Daoy (cell line): ENCODE measurements at regions not wholly inside any gene's neighbourhood (a gene's known extent, or its start where the extent isn't known, plus 50 kb on each side); places are given as distances from the start of the nearest gene placed in this dataset.
"Not testable (repeated sequence)": the region's sequence is repeated elsewhere in the genome, so short reads cannot be mapped to it uniquely, and the experiment has no call there.

Experiments used
- DNase-seq: peaks from one replicate; pipeline ENCODE4 v3.0.0-alpha.2; 2015; ENCODE audit warnings: low read depth

GRCh38 chr2:140178234-140178633 lies 1398.0 kb upstream of the NXPH2 start:
- DNase-seq: no peak

DNA sequence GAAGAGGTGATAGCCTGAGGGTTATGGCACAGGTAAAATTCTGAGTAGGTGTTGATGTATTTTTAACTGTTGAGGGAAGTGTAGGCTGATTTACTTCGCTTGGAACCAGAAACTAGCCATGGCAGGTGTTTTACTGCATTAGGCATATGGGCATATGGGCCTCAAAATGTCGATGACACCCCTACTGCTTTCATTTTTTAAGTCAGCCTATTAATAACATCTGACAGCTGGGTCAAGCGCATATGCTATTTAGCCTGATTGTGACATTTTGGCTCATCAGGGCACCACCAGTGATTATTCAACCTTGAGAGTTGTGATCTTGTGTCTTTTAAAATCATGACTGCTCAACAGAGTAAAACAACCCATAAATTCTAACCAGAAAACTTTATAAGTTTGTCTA lies 1396.9 kb upstream of the NXPH2 start:
- no peak for DNase-seq

GRCh38 chr2:140173790-140174189 lies 1393.6 kb upstream of the NXPH2 start:
- no peak for DNase-seq

DNA sequence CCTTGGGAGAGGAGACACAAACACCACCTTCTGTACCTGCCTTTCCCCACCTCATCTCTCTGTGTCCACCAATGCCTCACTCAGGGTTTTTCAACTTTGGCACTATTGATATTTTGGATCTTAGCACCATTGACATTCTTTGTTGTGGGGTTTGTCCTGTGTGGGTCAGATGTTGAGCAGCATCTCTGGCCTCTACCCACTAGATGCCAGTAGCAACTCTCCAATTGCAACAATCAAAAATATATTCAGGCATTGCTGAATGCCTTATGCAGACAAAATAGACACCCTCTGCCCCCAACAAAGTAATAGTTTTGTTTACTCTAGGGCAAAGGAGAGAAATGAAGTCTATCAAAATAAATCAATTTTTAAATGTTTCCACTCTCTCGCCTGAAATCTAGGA lies 1384.3 kb upstream of the NXPH2 start:
- no peak for DNase-seq

- no peak for DNase-seq
These were observed 1378.1 kb upstream of the NXPH2 start for GRCh38 chr2:140158259-140158658.

DNA sequence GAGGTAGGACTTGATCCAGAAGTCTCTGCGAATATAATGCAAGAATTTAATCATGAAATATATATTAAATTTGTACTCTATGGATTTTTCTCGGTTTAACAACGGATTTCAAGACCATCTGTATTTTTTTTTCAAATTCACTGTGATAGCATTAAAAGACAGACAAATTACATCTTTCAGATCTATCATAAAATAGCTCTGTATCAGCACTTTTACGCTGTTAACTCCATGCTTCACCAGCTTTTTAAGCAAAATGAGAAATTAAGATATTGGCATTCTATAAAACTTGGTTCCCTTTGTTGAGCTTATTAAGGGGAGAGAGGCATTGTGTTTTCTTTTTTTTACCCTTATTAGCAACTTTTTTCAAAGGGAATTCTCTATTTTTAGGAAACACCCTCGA lies 1377.6 kb upstream of the NXPH2 start:
- no peak for DNase-seq

DNA sequence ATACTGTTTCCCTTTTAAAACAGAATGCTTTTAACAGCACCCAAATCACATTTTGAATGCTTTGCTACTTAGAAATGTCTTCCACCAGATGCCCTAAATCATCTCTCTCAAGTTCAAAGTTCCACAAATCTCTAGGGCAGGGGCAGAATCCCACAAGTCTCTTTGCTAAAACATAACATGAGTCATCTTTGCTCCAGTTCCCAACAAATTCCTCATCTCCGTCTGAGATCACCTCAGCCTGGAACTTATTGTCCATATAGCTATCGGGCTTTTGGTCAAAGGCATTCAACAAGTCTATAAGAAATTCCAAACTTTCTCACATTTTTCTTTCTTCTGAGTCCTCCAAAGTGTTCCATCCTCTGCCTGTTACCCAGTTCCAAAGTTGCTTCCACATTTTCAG lies 1374.5 kb upstream of the NXPH2 start:
- no peak for DNase-seq

DNA sequence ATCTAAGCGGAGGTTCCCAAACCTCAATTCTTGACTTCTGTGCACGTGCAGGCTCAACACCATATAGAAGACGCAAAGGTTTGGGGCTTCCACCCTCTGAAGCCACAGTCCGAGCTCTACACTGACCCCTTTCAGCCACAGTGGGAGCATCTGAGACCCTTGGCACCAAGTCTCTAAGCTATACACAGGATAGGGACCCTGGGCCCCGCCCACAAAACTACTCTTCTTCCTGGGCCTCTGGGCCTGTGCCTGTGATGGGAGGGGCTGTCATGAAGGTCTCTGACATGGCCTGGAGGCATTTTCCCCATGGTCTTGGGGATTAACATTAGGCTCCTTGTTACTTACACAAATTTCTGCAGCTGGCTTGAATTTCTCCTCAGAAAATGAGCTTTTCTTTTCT lies 1374.1 kb upstream of the NXPH2 start:
- no peak for DNase-seq

DNA sequence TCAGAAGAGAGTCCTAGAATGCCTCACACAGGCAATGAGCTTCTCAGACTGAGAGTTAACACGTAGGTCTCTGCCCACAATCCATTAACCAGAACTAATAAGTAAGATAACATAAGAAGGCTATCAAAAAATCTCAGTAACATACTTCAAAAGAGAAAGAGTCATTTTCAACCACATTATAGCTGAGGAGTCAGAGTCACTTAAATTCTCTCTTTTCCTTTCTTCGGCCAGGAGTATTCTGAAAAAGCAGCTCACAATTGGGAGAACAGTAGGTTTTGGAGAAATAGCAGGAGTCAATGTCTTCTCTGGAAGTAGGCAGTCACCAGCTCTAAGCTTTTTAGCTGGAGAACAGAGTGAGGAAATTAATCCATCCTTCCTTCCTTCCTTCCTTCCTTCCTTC lies 1364.4 kb upstream of the NXPH2 start:
- DNase-seq: no peak

DNA sequence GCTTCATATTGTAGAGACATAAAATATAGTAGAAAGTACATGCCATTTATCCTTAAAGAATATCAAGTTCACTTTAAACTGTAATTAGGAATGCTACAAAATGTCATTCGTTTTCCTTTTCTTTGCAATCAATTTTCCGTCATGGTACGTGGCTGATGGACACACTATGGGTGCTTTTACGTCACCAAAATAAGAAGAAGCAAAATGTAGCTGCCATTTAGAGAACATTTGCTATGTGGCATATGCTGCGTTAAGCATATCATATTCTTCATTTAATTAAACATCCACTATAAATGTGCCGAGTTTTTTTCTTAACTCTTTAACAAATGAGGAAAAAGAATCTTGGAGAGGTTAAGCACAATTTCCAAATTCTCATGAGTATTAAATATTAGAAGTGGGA lies 1358.5 kb upstream of the NXPH2 start:
- no peak for DNase-seq

GRCh38 chr2:140136861-140137260 lies 1356.7 kb upstream of the NXPH2 start:
- no peak for DNase-seq

GRCh38 chr2:140136366-140136765 lies 1356.2 kb upstream of the NXPH2 start:
- DNase-seq: no peak

GRCh38 chr2:140128909-140129308 lies 1348.7 kb upstream of the NXPH2 start:
- DNase-seq: no peak

DNA sequence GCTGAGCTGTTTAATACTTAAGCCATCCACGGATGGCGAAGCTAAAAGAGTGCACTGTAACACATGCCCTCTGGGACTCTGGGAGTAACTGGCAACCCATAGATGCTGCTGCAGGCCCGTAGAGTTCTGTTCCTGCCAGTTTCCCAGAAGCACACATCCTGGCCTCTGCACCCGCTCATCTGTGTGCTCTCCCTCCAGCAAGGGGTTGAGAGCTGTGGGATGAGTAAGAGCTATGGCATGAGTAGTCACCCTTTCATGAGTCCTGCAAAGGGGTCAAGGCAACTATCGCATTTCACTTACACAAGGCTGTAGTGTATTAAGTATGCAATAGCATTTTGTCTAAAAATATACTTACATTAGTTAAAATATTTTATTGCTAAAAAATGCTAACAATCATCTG lies 1341.8 kb upstream of the NXPH2 start:
- DNase-seq: no peak

- no peak for DNase-seq
These were observed 1337.2 kb upstream of the NXPH2 start for GRCh38 chr2:140117386-140117785.

DNA sequence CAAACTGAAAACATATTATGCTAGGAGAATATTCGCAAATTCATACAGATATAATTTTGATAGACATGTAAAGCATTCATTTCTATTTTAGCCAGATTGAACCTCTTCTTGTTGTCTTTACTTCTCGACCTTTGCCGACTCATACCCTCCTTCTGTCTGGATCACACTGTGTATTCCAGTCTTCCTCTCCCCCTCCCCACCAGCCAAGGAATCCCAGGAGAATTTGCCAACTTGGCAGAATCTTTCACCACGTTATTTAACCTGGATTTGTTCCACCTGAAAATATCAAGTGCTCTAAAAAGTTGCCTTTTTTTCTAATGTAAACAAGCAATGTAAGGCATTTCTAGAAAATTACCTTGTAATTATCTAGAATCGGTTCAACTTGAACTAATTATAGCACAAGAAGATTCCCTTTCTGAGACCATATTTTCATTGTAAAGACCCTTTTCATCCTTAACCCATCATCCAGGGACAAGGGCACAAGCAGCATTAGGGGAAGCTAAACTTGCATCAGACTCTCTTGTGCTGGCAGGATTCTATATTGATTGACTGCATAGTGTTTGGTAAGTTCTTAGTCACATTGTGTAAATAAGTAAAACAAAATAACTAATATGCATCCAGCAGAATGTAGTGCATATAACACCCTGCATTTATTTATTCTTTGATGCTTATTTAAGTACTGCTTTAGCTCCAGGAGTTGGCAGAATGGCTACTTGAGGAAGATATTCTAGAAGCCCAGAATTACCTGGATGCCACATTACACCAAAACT lies 1328.7 kb upstream of the NXPH2 start:
- no peak for DNase-seq

GRCh38 chr2:140091926-140092325 lies 1311.7 kb upstream of the NXPH2 start:
- no peak for DNase-seq

GRCh38 chr2:140086964-140087363 lies 1306.8 kb upstream of the NXPH2 start:
- DNase-seq: no peak

DNA sequence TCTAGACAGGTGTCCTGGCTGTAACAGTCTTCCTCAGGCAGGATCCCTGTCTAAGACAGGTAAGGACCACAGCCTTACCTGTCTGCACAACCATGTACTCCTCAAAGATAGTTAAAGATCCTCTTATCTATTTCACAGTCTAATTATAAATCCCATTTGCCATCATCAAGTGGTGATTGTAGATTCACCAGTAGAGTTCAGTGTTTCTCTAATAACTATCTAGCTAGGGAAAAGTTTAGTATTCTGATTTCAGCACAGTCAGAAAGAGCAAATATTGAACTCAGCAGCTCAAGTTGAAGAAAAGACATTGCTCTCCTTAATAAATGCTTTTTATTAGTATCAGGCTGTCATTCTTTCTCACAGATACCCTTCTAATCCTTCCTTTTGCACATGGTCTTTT lies 1305.5 kb upstream of the NXPH2 start:
- DNase-seq: no peak

DNA sequence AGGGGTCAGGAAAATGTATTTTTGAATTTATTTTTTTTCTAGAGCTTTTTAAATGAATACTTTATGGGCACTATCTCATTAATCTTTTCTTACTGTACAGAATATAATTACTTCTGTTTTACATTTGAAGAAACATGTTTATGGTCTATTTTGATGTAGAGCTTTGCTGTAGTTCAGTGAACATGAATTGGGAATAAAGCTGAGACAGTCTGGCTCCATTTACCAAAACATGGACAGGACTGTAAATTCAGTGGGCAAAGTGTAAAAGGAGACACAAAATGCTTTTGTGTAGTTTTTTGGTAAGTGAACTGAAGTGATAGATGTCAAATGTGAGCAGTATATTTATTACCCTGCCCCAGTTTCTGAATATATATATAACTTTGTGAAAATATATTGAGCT lies 1298.8 kb upstream of the NXPH2 start:
- DNase-seq: no peak

DNA sequence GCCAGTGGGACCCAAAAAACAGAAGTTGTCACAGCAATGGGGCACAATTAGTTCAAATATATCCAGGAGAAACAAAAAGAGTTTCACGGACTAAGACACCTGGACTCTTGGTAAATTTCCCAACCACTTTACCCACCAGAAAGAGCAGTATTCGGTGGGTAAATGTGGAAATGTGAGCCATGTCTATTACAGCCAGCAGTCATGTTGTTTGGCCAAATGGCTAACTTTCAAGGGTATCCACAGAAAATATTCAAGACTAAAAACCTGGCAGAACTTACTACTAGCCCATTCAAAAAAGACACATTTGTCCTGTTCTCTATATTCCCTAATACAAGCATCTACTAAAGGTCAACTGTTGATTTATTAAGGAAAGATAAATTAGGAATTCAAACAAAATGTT lies 1296.0 kb upstream of the NXPH2 start:
- DNase-seq: no peak

GRCh38 chr2:140073763-140074162 lies 1293.6 kb upstream of the NXPH2 start:
- not testable (repeated sequence) for DNase-seq

- DNase-seq: no peak
These were observed 1287.5 kb upstream of the NXPH2 start for GRCh38 chr2:140067661-140068060.

DNA sequence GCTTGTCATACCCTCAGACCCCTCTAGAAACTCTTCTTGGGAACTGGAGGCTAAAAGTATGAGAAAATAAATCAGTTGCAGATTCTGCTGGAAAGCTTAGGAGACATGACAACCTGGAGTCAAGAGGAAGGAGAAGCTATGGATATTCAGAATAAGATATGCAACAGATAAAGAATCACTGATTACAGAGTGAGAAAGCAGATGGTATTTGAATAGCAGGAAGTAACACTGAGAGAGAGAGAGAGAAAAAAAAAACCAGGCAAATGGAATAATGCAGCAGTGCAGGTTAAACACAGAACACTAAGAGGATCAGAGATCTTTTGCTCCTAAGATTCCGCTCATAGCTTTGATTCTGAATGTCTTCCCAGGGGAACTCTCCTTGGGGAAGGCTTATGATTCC lies 1284.1 kb upstream of the NXPH2 start:
- DNase-seq: no peak
